ENCODE measurements at regions not wholly inside any gene's neighbourhood (a gene's known extent, or its start where the extent isn't known, plus 50 kb on each side); places are given as distances from the start of the nearest gene placed in this dataset.
"Not testable (repeated sequence)": the region's sequence is repeated elsewhere in the genome, so short reads cannot be mapped to it uniquely, and the experiment has no call there.

GRCh38 chr12:67077617-67078016, 191.5 kb upstream of the CAND1 start:
- no peak for DNase-seq (ENCODE audit: low read depth in 3 of 3)

- no peak for DNase-seq (ENCODE audit: low read depth in 3 of 3)
These were observed 190.2 kb upstream of the CAND1 start for GRCh38 chr12:67078957-67079356.

- DNase-seq (ENCODE audit: low read depth in 3 of 3): no peak
These were observed 188.5 kb upstream of the CAND1 start for GRCh38 chr12:67080637-67081036.

- DNase-seq (ENCODE audit: low read depth in 3 of 3): no peak
These were observed 186.9 kb upstream of the CAND1 start for GRCh38 chr12:67082221-67082620.

GRCh38 chr12:67085699-67086098, 183.5 kb upstream of the CAND1 start:
- DNase-seq (ENCODE audit: low read depth in 3 of 3): no peak

GRCh38 chr12:67086116-67086515, 183.0 kb upstream of the CAND1 start:
- no peak for DNase-seq (ENCODE audit: low read depth in 3 of 3)

- no peak for DNase-seq (ENCODE audit: low read depth in 3 of 3)
These were observed 180.6 kb upstream of the CAND1 start for GRCh38 chr12:67088401-67089118.

GRCh38 chr12:67091204-67091603, 178.0 kb upstream of the CAND1 start:
- no peak for DNase-seq (ENCODE audit: low read depth in 3 of 3)

- DNase-seq (ENCODE audit: low read depth in 3 of 3): no peak
These were observed 177.5 kb upstream of the CAND1 start for GRCh38 chr12:67091678-67092077.

- not testable (repeated sequence) for DNase-seq (ENCODE audit: low read depth in 3 of 3)
These were observed 176.2 kb upstream of the CAND1 start for GRCh38 chr12:67092934-67093333.

GRCh38 chr12:67096533-67097318, 172.4 kb upstream of the CAND1 start:
- DNase-seq (ENCODE audit: low read depth in 3 of 3): no peak

- no peak for DNase-seq (ENCODE audit: low read depth in 3 of 3)
These were observed 169.3 kb upstream of the CAND1 start for GRCh38 chr12:67099858-67100257.

- no peak for DNase-seq (ENCODE audit: low read depth in 3 of 3)
These were observed 165.6 kb upstream of the CAND1 start for GRCh38 chr12:67103521-67103920.

GRCh38 chr12:67107235-67107634, 161.9 kb upstream of the CAND1 start:
- DNase-seq (ENCODE audit: low read depth in 3 of 3): no peak

GRCh38 chr12:67107751-67108269, 161.3 kb upstream of the CAND1 start:
- no peak for DNase-seq (ENCODE audit: low read depth in 3 of 3)

GRCh38 chr12:67110345-67110744, 158.8 kb upstream of the CAND1 start:
- not testable (repeated sequence) for DNase-seq (ENCODE audit: low read depth in 3 of 3)

GRCh38 chr12:67111182-67111581, 158.0 kb upstream of the CAND1 start:
- no peak for DNase-seq (ENCODE audit: low read depth in 3 of 3)

- DNase-seq (ENCODE audit: low read depth in 3 of 3): no peak
These were observed 156.6 kb upstream of the CAND1 start for GRCh38 chr12:67112586-67112985.

- no peak for DNase-seq (ENCODE audit: low read depth in 3 of 3)
These were observed 153.0 kb upstream of the CAND1 start for GRCh38 chr12:67116134-67116533.

GRCh38 chr12:67122584-67122983, 146.6 kb upstream of the CAND1 start:
- no peak for DNase-seq (ENCODE audit: low read depth in 3 of 3)

- no peak for DNase-seq (ENCODE audit: low read depth in 3 of 3)
These were observed 131.9 kb upstream of the CAND1 start for GRCh38 chr12:67137256-67137655.

GRCh38 chr12:67141296-67142018, 127.7 kb upstream of the CAND1 start:
- DNase-seq (ENCODE audit: low read depth in 3 of 3): peak in 1 of 3 donors; percentile 3

Data from stimulated activated CD4-positive, alpha-beta T cell treated with anti-CD3 and anti-CD28 coated beads, TNF-alpha, amount 100 ng/mL, for 48 hours (primary cell).